Smooth muscle cell of the brain vasculature (primary cell): ENCODE measurements at regions not wholly inside any gene's neighbourhood (a gene's known extent, or its start where the extent isn't known, plus 50 kb on each side); places are given as distances from the start of the nearest gene placed in this dataset.

Experiments used
- DNase-seq: peaks from one replicate; pipeline ENCODE4 v3.0.0-alpha.2; 2012; ENCODE audit warnings: low read depth, low spot score

DNA sequence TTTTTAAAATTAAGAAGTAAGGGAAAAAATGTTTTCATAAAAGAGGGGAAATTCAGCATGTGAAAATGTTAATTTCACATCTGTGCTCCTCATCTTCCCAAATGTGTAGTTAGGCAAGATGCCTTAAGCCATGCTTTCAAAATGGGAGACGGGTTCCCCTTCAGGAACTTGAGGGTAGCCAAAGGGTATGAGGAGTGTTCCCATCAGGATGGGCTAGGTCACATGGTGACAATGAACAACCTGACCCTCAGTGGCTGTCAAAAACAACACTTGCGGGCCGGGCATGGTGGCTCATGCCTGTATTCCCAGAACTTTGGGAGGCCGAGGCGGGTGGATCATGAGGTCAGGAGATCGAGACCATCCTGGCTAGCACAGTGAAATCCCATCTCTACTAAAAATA, 178.0 kb downstream of the ACTL7B start:
- DNase-seq = no peak

DNA sequence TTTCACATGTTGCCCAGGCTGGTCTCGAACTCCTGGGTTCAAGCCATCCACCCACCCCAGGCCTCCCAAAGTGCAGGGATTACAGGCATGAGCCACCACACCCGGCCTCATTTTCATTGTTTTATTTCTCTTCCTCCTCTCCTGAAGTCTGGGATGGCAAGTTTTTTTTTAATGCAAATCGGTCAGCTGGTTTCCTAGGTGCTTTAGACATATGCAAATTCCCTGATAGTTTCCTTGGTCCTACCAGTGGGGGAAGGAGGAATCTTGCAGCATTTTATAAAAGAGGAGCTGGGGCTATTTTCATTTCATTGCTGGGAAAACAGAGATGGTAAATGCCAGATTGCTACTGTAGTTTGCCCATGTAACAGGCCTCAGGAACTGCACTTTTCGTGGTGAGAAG, 179.4 kb downstream of the ACTL7B start:
- no peak for DNase-seq

DNA sequence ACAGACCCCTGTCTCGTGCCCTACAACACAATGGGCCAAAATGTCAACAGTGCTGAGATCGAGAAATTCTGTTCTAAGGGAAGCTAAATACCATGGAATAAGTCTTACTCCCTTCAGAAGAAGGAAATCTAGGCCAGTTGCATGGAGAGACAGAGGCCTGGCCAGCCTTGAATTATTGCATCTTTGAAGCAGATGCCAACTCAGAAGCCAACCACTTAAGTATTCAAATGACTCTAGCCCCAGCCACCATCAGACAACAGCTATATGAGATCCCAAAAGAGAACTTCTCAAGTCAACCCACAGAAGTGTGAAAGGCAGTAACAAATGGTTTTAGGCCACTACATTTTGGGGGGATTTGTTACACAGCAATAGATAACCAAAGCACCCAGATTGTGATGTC, 180.1 kb downstream of the ACTL7B start:
- no peak for DNase-seq

DNA sequence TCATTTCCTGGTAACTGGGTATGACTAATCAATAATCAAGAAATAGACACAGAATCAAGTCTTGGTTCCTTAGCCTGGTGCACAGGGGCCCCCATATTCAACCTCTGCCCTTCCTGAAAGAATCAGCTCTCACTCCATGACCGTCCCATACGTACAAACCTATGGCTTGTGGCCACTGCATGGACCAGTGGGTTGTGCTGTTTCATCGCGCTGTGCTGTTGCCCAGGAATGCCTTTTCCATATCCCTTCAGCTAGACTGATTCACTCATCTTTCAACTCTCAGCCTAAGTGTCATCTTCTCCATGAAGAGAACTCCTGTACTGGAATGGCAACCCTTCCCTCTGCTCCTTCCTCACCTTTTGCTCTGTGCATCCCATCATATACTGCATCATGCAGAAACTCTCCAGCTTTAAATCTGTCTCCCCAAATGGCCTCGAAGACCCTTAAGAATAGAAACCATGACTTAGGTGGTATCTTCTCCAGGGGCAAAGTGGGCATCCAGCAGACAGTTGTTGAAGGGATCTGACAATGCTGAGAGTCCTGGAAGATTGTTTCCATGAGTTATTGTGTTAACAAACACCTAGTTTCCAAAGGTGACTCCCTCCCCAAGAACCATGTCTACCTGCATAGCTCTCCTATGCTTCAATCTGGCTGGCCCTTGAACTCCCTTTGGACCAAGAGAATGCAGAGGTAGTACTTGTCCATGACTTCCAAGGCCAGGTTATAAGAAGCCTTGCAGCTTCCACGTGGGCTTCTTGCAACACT, 180.8 kb downstream of the ACTL7B start:
- DNase-seq = no peak

DNA sequence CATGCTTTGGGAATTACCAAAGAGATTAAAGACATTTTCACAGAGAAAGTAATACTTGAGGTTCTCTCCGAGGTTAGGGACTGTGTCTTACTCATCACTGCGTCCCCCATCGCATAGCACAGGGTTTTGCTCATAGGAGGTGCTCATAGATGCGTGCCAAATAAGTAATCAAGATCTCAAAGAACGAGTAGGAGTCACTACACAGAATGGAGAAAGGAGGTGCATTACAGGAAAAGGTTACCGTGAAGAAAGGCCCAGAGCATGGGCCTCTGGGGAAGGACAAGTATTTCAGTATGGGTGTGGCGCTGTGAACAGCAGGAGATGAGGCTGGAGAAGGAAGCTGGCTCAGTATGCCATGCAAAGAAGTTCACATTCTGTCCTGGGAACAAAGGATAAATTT, 182.4 kb downstream of the ACTL7B start:
- DNase-seq = no peak

DNA sequence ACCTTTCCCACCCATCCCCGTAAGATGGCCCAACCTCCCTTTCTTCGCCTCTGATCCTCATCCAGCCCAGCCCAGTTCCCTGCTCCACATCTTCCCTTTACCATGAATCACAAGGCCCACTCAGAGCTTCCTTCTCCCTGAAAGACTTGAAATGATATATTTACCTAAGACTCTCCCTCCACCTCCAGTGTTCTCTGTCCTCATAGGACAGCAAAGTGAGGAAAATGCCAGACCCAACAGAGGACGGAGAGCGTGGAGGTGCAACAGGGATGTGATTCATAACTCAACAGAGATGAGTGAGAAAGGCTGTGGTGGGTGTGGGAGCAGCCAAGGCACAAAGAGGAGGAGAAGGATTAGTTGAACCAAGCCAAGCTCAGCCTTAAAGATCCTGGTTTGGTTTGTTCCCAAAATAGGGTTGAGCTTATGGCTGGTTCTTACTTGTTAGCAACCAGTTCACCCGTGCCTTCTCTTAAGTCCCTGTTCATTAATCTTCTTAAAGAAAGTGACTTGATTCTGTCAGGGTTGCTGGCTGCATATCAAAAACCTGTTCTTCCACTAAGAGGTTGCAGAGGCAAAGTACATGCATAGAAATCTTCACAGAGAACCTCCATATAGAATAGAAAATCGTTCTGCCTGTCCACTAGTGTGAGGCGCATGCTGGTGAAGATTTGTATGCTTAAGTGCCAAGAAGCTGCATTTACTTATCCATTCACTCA, 183.2 kb downstream of the ACTL7B start:
- no peak for DNase-seq

DNA sequence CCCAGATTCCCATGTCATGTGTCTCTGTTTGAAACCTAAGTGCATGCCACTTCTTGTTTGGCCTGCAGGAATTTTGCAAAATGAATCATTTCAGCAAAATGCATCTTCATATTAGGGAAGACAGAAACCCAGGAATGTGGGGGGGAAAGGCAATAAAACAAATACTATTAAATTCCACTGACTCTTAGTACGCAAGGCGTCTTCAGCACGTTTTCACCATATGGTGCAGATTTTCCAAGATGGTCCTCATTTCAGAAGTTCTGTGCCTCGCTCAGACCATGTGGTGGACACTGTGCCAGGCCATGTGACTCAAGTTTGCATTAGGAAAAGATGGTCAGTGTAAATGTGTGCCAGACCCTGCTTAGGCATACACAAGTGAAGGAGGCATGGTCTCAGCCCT, 184.0 kb downstream of the ACTL7B start:
- DNase-seq = no peak

DNA sequence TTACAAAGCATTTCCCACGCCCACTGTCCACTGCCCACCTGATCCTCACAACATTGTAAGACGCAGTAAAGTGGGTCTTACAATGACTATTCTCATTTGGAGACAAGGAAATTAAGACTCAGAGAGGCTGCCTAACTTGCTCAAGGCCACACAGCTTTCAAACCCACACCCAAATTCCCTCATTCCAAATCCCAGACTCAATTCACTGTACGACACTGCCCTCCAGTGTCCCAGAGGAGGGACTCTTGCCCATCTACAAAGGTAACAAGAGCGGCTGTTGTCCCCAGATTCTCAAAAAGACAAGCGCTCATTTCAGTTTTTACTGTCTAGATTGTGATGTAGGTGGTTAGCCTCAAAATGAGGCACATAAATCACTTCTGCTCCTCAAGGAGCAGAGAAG, 184.6 kb downstream of the ACTL7B start:
- no peak for DNase-seq

DNA sequence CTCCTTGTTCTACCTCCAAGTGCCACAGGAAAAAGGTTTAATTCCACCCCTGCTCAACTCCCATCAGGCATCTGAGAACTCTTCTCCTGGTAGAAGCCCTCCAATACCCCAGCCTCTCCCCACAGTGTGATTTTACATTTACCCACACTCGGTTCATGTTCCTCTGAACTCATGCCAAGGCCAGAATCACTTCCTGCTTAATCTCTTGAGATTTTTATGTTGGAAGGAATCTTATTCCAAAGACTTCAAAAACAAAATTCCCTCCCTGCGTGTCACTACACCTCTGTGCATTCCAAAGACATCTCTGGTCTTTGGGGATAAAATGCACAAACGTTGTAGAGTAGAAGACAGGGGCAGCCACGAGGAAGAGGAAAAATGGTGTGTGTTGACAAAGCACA, 186.8 kb downstream of the ACTL7B start:
- DNase-seq = no peak

DNA sequence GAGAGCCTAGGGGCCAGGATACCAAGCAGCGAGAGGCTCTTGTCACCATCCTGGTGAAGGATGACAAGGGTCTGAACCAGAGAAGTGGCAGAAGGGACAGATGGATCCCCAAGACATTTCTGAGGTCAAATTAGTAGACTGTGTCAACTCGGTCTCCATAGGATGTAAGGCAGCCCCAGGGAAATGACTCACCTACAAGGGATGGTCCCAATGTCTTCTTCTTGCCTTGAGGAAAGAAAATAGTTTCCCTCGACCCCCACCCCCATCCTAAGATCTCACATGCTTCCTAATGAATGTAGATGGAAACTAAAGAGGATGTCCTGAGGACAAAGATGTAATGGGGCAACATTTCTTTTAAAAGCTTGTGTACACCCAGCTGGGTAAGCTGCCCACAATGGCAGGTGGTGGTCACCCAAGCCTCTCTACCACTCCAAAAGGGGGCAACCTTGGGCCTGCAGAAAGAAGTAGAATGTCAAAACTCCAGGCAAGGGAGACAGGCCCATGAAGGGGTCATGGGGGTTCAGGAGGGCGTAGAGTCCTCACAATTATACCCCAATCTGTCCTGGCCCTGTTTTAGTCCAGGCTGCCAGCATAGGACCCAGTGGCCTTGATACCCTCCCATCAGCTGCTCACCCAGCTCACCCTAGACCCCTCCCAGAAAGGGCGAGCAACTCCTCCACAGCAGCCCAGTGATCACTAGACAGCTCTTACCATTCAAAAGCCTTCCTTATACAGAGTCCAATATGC, 187.4 kb downstream of the ACTL7B start:
- no peak for DNase-seq

DNA sequence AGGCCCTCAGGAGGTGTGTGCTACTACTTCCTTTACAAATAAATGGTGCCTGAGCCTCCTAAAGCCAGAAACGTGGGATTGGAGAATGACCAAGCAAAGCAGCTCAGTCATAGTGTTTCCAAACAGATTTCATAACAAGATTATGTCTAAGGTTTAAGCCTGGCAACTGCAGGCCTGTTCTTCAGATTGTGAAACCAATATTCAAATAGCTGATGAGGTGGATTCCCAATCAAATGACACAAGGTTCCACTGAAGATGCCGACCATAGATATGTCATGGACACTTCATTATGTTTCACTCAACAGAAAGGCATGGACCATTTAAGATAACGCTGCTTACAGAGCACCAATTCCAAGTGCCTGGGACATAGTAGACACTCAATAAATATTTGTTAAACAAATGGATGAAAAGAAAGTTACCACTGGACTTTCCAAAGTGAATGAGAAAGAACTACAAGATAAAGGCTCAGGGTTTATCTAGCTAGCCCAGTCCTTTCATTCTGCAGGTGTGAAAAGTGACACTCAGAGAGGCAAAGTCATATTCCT, 189.5 kb downstream of the ACTL7B start:
- DNase-seq = no peak

DNA sequence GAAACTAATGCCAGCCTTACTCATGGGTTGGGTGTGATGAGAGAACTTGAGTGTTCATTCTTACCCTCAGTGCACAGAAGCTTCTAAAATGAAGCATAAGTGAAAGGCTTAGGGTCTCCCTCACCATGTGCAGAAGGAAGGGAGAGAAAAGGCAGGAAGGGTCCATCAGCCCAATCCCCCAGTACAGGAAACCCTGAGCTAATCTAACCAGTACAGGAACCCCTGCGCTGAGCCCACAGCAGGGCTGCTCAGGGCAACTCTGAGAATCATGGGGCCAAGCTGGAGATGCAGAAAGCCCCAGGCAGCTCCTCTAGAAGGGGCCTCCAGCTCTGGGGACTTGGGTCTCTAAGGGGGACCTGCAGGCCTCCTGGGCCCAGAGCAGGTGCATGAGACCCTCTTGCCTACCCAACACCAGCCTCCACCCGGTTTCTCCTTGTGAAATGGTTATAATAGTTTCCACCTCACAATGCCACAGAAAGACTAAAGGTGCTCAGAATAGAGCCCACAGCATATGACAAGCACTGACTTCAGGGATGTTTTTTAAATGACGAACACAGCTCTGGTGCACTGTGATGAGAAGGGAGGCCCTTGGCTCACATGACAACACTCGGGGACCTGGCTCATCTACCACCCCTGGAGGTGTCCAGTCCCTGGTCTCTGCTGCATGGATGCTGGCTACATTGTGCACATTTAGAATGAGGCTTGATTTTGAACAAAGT, 190.1 kb downstream of the ACTL7B start:
- DNase-seq = no peak

DNA sequence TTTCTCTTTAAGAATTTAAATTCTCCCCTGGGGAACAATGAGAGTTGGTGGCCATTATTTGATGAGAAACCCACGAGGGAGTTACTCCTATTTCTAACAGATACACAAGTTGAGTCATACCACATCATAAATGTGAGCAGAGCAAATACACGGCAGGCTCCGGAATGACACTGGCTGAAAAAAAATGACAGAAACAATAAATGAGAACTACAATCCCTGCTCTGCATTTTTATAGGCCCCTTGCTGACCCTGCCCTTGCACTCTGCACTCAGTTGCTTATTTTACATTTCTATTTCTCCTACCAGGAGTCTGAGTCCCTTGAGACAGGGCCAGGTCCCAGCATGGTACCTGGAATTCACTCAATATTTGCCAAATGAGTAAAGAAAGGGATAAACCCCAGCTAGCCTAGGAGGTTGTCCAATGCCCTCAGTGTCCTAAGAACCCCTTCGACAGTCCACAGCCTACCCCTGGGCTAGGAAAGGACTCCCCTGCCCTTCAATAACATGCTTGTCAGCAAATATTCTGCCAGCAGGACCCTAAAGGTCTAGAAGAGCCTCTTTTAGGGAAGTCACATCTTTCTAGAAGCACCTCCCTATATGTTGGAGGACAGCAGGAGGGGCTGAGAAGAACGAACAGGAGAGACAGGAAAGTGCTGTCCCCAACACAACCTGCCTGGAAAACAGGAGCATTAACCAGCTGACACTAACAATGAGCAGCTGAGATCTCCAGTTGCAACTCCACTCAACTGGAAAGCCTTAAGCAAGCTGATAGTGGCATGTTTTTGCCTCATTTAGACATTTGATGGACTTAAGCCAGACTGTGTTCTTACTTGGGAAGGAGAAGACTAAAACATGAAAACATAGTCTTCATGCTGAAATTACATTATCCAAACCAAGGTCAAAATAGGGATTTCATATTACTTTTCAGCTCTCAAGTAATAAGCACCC, 191.2 kb downstream of the ACTL7B start:
- no peak for DNase-seq

DNA sequence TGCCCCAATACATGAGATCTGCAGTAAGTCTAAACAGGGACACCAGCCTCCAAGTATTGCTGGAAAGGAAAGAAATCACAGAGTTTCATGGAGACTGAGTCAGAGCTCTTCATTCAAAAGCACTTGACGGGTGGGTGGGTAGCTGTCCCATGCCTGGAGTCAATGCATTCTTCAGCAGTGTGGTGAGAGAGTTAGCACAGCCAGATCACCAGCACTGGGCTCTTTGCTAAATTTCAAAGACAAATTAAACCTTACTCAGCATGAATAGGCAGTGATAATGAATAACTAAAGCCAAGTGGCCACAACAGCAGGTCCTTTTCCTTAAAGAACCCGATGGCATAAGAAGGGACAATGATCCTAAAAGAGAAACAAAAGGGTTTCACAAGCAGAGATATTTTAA, 192.4 kb downstream of the ACTL7B start:
- DNase-seq = no peak

DNA sequence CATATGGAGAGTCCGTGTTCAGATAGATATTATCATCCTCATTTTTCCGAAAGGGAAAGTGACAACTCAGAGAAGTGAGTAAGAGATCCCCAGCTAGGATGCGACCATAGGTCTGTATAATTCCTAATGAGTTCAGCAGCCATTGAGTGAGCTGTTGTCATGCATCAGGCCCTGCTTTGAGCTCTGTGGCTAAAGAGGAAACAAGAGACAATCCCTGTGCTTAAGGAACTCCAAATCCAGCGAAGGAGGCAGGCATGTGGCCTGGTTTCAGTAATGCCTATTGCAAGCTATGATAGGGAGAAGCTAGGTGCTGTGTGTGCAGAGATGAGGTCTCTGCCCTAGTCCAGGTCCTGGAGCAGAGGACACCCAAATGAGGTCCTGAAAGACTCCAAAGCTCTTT, 192.8 kb downstream of the ACTL7B start:
- no peak for DNase-seq

DNA sequence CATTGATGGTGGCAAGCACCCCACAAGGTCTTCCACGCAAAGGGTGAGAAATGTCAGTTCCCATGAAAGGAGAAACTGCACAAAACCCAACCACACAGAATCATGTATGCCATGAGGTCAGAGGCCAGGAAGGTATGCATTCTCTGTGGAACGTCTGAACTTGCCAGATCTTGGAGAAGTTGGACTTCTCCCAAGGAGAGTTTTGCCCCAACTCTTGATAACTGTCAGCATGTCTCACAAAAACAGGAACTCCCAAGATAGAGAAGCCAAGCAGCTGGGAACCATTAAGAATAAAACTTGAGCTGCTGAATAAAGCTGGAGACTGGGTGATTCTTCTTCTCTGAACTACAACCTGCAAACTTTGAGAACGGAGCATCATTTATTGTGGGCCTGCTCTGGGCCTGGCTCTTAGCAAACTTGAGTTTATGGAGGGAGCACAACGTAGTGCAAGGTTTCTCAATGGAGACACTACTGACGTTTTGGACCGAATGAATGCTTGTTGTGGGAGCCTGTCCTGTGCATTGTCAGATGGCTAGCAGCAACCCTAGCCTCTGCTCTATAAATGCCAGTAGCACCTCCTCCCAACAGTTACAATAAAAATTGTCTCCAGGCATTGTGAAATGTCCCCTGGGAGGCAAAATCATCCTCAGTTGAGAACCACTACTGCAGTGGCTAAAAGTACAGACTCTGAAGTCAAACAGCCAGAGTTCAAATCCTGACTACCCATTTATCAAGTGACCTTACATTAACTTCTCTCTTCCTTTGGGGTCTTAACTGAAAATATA, 193.5 kb downstream of the ACTL7B start:
- DNase-seq = no peak

DNA sequence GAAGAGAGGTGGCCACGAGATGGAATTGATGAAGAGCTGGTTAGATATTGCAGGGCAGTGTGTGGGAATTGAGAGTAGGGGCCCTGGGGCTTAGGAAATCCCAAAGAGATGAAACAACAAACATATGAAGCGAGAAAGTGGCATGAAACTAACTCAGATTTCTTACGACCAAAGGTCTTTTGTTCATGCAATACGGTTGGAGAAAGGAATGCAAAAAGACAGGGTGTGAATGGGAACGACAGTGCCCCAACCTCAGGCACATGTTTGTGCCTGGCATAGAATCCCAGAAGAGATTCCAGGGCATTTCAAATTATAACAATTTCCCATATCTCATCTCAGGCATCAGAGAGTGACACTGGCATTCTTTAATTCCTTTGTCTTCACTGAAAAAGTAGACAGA, 199.2 kb downstream of the ACTL7B start:
- no peak for DNase-seq

DNA sequence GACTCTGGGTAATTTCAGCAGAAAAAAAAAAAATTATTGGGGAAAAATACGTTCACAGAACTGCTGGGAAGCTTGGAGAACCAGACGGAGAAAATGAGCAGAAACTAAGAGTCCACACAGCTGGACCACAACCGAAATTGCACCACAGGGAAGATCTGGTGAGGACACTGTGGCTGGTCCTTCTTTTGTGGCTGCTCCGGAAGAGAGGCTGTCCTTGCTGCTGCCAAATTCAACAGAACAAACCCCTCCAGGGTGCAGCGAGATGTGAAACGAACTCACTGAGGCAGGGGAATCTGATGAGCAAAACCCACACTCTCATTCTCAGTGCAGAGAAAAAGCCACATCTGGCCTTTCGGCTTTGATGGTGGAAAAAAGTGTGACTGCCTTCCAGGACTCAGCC, 200.0 kb downstream of the ACTL7B start:
- no peak for DNase-seq

DNA sequence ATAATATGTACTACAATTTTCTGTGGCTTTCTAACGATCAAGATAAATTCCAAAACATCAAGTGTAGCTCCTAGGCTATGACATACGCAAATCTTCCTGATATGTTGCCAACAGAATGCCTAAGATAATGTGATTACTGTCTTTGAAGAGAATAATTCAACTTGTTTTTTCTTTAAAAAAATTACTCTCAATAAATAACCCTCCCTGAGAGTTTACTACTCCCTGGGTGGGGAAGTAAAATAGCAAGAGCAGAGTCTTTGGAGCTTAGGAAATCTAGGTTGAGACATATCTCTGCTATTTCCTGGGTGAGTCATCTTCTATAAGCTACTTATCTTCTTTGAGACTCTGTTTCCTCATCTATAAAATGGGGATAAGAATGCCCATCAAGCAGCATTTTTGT, 201.2 kb downstream of the ACTL7B start:
- DNase-seq = no peak

DNA sequence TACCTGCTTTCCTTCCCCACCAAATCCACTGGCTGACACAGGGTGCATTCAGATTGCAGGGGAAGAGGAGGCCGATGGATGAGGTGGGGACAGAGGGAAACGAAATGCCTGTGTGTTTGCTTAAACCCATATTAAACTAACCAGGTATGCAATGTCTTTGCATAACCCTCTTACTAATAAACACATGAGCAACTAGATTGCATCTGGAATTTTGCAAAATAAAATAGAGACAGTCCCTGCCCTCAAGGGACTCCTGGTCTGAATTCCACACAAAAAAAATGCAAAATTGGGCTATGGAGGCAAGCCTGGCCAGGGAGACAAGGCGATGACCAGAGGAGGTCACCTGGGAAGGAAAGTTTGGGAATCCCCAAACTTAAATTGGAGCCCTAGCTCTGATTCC, 202.9 kb downstream of the ACTL7B start:
- no peak for DNase-seq
